ENCODE measurements at regions not wholly inside any gene's neighbourhood (a gene's known extent, or its start where the extent isn't known, plus 50 kb on each side); places are given as distances from the start of the nearest gene placed in this dataset.

DNA sequence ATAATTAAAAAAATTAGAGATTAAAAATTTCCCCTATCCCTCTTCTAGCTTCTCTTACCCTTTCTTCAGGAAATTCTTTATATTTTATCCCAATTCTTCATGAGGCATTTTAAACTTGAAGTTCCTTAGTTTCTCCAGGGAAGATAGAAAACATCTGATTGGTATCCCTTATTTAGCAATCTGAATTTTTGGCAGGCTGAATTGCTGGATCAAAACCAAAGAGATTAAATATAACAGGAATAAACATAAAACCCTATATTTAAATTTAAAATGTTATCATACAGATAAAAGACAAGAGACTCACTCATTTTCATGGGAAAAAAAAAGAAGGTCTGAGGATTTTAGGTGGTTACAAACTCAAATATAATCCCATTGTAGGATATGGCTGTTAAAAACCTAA lies 204.2 kb downstream of the CHRM3 start:
- H3K9me3 Mint-ChIP-seq, result no peaks in the 10 kb centered on the region
- peaks cover 7% of the 10 kb centered on the region for H3K4me1 Mint-ChIP-seq (ENCODE audit: low read depth)
- no peaks in the 10 kb centered on the region for H3K27me3 Mint-ChIP-seq (ENCODE audit: low read depth)
- DNase-seq (ENCODE audit: low spot score), result no peak
- no peaks in the 10 kb centered on the region for H3K36me3 Mint-ChIP-seq (ENCODE audit: low read depth)
- no peak overlapping the region for H3K27ac Mint-ChIP-seq
- no peak overlapping the region for H3K4me3 Mint-ChIP-seq

DNA sequence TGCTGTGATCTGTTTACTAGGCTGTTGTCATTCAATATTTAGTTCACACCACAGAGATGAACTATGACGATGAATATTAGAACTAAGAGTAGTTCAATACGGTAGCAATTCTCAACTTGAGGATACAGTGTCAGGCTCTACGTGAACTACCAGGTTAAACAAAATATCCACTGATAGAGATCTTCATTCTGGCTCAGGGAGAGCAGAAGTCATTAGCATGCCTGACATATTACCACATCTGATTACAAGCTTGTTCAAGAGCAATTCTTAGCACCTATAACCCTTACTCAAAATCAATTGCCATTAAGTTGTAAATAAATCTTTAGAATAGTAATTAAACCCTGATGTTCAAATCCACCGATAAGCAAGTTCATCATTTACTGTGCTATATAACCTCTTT lies 207.2 kb downstream of the CHRM3 start:
- H3K9me3 Mint-ChIP-seq, result no peaks in the 10 kb centered on the region
- H3K4me1 Mint-ChIP-seq (ENCODE audit: low read depth), result no peaks in the 10 kb centered on the region
- H3K36me3 Mint-ChIP-seq (ENCODE audit: low read depth), result no peaks in the 10 kb centered on the region
- H3K27ac Mint-ChIP-seq, result no peak overlapping the region
- H3K27me3 Mint-ChIP-seq (ENCODE audit: low read depth), result no peaks in the 10 kb centered on the region
- DNase-seq (ENCODE audit: low spot score), result no peak
- H3K4me3 Mint-ChIP-seq, result no peak overlapping the region

DNA sequence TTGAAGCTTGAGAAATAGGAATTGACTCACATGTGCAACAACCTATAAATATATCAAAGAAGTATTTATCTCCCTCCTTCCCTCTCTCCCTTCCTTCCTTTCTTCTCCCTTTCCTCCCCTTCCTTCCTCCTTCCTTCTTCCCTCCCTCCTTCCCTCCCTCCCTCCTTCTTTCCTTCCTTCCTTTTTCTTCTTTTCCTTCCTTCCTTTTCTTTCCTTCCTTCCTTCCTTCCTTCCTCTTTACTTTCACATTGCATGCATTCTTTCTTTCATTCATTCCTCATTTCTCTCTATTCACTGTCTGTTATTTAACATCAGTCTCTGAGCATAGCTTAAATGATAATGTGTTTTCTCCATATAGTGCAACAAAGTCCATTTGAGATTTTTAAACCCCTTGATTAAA lies 214.2 kb downstream of the CHRM3 start:
- Mint-ChIP-seq H3K36me3 (ENCODE audit: low read depth) (no peaks in the 10 kb centered on the region), H3K4me3 (no peak overlapping the region), H3K27me3 (ENCODE audit: low read depth) (peaks cover 2% of the 10 kb centered on the region), H3K27ac (no peak overlapping the region), H3K9me3 (no peaks in the 10 kb centered on the region), H3K4me1 (ENCODE audit: low read depth) (no peaks in the 10 kb centered on the region)
- DNase-seq (ENCODE audit: low spot score), result no peak

DNA sequence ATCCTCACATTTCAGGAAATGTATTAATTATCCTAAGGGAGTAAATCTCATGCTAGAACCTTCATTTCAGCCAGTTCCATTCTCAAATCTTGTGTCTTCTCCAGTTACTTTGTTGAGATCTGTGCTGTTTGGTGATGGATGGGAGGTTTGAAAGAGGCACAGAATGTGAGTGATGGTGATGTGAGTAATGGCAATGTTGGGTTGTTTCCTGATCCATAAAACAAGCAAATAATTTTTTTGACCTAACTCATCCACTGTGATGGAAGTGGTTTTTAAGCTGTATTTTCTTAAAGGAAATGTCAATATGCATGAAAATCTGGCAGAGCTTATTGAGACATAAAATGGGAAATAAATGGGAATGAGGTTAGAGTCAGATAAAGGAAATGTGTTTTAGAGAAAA lies 214.7 kb downstream of the CHRM3 start:
- Mint-ChIP-seq H3K27me3 (ENCODE audit: low read depth) (peaks cover 3% of the 10 kb centered on the region), H3K36me3 (ENCODE audit: low read depth) (no peaks in the 10 kb centered on the region), H3K27ac (no peak overlapping the region), H3K4me1 (ENCODE audit: low read depth) (no peaks in the 10 kb centered on the region), H3K9me3 (no peaks in the 10 kb centered on the region), H3K4me3 (no peak overlapping the region)
- DNase-seq (ENCODE audit: low spot score), result no peak

DNA sequence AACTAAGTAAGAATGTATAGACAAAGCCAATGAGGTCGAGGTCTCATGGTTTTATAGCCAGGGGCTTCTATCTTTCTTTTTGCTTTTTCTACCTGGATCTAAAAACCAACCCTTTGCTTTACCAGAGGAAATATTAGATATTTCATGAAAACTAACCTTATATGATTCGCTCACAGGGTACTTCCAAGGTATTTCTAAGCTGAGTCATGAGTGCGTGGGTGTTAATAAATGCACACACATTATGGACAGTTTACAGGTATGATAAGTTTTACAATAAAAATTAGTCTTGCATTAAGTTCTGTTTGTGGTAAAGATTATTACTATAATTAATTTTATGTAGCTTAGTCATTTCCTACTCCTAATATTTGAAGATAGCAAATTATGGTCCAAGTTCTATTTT lies 217.2 kb downstream of the CHRM3 start:
- H3K4me3 Mint-ChIP-seq, result no peak overlapping the region
- H3K4me1 Mint-ChIP-seq (ENCODE audit: low read depth), result no peaks in the 10 kb centered on the region
- H3K27me3 Mint-ChIP-seq (ENCODE audit: low read depth), result peaks cover 3% of the 10 kb centered on the region
- H3K36me3 Mint-ChIP-seq (ENCODE audit: low read depth), result no peaks in the 10 kb centered on the region
- no peak for DNase-seq (ENCODE audit: low spot score)
- no peaks in the 10 kb centered on the region for H3K9me3 Mint-ChIP-seq
- no peak overlapping the region for H3K27ac Mint-ChIP-seq

DNA sequence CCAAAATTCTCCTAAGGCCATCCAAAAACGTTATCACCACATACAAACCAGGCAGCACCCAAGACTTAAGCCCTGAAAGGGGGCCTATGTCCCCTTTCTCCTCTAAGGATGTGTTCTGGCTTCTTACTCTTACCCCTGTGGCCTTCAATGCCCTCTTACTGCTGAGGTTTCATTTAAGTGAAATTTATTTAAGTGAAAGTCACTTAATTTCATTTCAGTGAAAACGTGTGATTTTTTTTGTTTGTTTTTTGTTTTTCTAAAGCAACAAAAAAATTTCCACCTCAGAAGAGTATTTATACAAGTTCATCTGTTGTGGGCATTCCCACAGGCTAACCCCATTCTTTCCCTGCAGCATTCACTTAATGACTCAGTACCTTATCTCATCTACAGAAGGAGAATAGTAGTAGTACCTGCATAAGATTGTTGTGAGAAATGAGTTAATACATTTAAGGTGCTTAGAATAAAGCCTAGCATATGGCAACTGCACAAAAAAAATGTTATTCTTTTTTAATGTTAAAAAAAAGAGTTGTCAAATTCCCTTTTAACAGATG lies 220.6 kb downstream of the CHRM3 start:
- H3K27ac Mint-ChIP-seq, result no peak overlapping the region

DNA sequence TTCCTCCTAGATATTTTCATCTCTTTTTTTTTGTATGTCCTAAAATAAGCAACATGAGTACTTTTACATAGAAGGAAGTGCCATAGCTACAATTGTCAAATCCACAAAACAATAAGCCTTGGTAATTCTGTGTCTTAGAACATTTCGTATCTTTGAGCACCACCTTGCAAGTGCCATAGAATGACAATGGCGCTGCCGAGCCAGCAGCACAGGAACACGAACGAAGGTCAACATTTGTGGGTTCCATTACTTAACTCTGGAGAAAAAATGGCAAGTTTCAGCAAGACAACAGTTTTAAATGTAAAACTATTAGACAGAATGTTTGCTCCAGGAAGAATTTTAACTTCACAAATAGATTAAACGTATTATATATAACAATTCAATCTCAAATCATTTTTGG lies 222.1 kb downstream of the CHRM3 start:
- no peak overlapping the region for H3K27ac Mint-ChIP-seq
- H3K36me3 Mint-ChIP-seq (ENCODE audit: low read depth), result no peaks in the 10 kb centered on the region
- peaks cover 2% of the 10 kb centered on the region for H3K27me3 Mint-ChIP-seq (ENCODE audit: low read depth)
- H3K9me3 Mint-ChIP-seq, result no peaks in the 10 kb centered on the region
- H3K4me3 Mint-ChIP-seq, result no peak overlapping the region
- no peaks in the 10 kb centered on the region for H3K4me1 Mint-ChIP-seq (ENCODE audit: low read depth)
- no peak for DNase-seq (ENCODE audit: low spot score)

More for the DNA sequence above, 220.6 kb downstream of the CHRM3 start:
- Mint-ChIP-seq H3K9me3 (no peaks in the 10 kb centered on the region), H3K27me3 (ENCODE audit: low read depth) (peaks cover 2% of the 10 kb centered on the region), H3K4me1 (ENCODE audit: low read depth) (no peaks in the 10 kb centered on the region), H3K36me3 (ENCODE audit: low read depth) (no peaks in the 10 kb centered on the region), H3K4me3 (no peak overlapping the region)
- DNase-seq (ENCODE audit: low spot score), result no peak

DNA sequence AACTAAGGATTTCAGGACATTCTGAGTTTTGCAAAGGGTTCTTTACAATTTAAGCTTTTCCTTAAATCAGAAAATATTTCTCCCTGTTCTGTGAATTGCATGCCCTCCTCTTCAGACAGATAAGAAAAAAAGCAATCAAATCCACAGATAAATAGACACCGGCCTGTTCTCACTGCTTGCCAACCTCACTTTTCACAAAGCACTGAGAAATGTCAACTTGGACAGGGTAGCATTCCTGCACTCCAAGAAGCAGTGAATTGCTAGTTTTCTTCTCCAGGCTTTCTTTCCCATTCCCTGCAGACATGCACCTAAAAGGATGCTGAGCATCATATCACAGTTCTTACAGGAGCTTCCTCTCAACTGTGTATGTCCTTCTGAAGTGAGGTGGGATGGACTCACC lies 226.0 kb downstream of the CHRM3 start:
- Mint-ChIP-seq H3K4me1 (ENCODE audit: low read depth) (no peaks in the 10 kb centered on the region), H3K27ac (no peak overlapping the region), H3K9me3 (no peaks in the 10 kb centered on the region), H3K4me3 (no peak overlapping the region), H3K36me3 (ENCODE audit: low read depth) (no peaks in the 10 kb centered on the region), H3K27me3 (ENCODE audit: low read depth) (no peaks in the 10 kb centered on the region)
- no peak for DNase-seq (ENCODE audit: low spot score)

DNA sequence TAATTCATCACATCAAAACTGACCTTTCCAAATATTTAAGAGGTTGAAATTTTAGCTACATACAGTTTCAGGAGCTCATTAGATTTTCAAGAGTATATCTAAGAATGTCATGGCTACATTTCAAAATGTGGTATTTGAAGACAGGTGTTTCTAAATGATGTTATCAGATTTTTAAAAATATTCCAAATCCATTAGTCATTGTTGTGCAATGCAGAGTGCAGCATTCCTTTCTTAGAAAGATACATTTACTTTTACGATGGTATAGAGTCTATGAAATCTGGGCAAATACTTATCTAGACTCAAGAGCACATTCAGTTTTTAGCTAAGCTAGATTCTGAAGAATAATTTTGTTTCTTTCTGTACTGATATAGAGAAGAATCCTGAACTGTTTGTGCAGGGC lies 230.3 kb downstream of the CHRM3 start:
- Mint-ChIP-seq H3K27me3 (ENCODE audit: low read depth) (no peaks in the 10 kb centered on the region), H3K4me1 (ENCODE audit: low read depth) (no peaks in the 10 kb centered on the region), H3K27ac (no peak overlapping the region), H3K4me3 (no peak overlapping the region), H3K36me3 (ENCODE audit: low read depth) (no peaks in the 10 kb centered on the region), H3K9me3 (no peaks in the 10 kb centered on the region)
- DNase-seq (ENCODE audit: low spot score), result no peak

DNA sequence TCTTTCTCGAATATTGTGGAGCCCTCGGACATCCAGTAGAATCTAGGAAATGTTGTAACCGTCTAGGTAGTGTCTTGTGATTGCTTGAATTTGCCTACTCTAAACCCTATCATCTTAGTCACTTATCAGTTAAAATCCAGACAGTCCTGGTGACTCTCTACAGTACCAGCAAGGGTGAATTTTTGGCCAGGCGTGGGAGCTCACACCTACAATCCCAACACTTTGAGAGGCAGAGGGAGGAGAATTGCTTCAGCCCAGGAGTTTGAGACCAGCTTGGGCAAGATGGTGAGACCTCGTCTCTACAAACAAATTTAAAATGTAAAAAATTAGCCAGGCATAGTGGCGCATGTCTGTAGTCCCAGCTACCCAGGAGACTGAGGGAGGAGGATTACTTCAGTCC lies 230.9 kb downstream of the CHRM3 start:
- Mint-ChIP-seq H3K27ac (no peak overlapping the region), H3K9me3 (no peaks in the 10 kb centered on the region), H3K4me1 (ENCODE audit: low read depth) (no peaks in the 10 kb centered on the region), H3K4me3 (no peak overlapping the region), H3K27me3 (ENCODE audit: low read depth) (no peaks in the 10 kb centered on the region), H3K36me3 (ENCODE audit: low read depth) (no peaks in the 10 kb centered on the region)
- DNase-seq (ENCODE audit: low spot score), result no peak

DNA sequence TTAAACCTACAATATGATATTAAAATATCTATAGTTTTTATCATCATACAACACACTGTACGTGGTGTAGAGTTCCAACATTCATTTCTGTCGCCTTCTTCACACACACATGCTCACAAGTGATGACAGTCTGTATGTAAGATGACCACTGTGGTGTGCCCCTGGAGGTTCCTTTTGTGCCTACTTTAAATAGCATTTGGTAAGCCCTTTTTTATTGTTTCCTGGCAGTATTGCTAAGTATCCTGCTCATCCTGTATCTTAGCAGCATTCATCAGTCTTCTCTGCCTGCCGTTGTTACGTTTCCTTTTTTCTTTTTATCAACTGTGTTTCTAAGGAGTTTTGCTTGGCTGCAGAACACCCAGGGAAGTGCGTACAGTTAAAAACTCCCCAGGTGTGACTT lies 231.4 kb downstream of the CHRM3 start:
- Mint-ChIP-seq H3K27me3 (ENCODE audit: low read depth) (no peaks in the 10 kb centered on the region), H3K4me3 (no peak overlapping the region), H3K27ac (no peak overlapping the region), H3K9me3 (no peaks in the 10 kb centered on the region), H3K36me3 (ENCODE audit: low read depth) (no peaks in the 10 kb centered on the region), H3K4me1 (ENCODE audit: low read depth) (no peaks in the 10 kb centered on the region)
- DNase-seq (ENCODE audit: low spot score), result no peak

DNA sequence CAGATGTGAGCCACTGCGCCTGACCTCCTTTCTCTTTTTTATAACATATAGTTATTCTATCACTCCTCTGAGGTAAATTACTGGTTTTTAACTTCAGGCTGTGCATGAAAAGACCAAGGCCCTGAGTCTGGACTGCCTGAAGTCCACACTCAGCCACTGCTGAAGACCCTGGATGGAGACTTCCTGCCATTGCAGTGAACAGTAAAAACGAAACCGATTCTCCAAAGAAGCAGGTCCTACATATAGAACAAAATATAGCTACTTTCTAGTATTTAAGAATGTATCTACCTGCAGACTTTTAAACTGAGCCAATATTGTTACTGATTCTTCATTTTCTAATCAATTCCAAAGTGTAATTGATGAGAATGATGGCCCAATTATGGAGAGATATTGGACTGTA lies 232.8 kb downstream of the CHRM3 start:
- H3K27me3 Mint-ChIP-seq (ENCODE audit: low read depth), result no peaks in the 10 kb centered on the region
- no peak overlapping the region for H3K4me3 Mint-ChIP-seq
- no peak for DNase-seq (ENCODE audit: low spot score)
- H3K4me1 Mint-ChIP-seq (ENCODE audit: low read depth), result no peaks in the 10 kb centered on the region
- H3K36me3 Mint-ChIP-seq (ENCODE audit: low read depth), result no peaks in the 10 kb centered on the region
- no peaks in the 10 kb centered on the region for H3K9me3 Mint-ChIP-seq
- H3K27ac Mint-ChIP-seq, result no peak overlapping the region

DNA sequence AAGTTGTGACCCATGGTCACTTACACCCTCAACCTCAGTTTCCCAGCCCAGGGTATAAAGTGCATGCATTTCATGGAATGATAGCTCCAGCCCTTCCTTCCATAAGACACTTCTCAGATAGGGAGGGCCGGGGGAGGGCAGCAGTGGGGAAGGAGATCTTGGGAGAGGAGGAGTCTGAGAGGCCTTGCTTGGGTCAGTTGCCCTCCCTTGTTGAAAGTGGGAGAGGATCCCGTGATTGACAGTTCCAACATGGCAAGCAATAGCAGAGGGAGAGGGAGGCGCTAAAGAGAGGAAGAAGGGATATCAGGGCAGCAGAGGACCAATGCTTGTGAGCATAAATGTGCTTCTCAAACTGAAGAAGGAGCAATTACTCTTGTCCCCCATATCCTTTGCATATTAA lies 244.4 kb downstream of the CHRM3 start:
- no peaks in the 10 kb centered on the region for H3K27me3 Mint-ChIP-seq (ENCODE audit: low read depth)
- no peaks in the 10 kb centered on the region for H3K4me1 Mint-ChIP-seq (ENCODE audit: low read depth)
- no peak for DNase-seq (ENCODE audit: low spot score)
- no peaks in the 10 kb centered on the region for H3K36me3 Mint-ChIP-seq (ENCODE audit: low read depth)
- no peaks in the 10 kb centered on the region for H3K9me3 Mint-ChIP-seq
- no peak overlapping the region for H3K27ac Mint-ChIP-seq
- H3K4me3 Mint-ChIP-seq, result no peak overlapping the region

DNA sequence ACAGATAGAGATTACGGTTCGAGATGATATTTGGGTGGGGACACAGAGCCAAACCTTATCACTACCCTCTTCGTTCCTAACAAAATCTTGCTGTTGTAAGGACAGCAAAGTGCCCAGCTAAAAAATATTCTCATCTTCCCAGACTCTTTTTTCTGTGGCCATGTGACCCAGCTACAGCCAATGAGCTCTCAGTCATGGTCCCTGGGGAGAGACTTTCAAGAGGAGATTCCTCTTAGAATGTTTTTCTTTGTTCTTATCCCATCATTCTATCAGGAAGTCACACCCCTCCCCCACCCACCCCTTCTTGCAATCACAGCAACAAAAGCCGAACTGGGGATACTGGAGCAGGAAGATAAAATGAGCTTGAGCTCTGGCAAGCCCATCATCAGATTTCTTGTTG lies 247.1 kb downstream of the CHRM3 start:
- Mint-ChIP-seq H3K27ac (no peak overlapping the region), H3K4me3 (no peak overlapping the region), H3K36me3 (ENCODE audit: low read depth) (no peaks in the 10 kb centered on the region), H3K4me1 (ENCODE audit: low read depth) (no peaks in the 10 kb centered on the region), H3K27me3 (ENCODE audit: low read depth) (no peaks in the 10 kb centered on the region), H3K9me3 (no peaks in the 10 kb centered on the region)
- no peak for DNase-seq (ENCODE audit: low spot score)

DNA sequence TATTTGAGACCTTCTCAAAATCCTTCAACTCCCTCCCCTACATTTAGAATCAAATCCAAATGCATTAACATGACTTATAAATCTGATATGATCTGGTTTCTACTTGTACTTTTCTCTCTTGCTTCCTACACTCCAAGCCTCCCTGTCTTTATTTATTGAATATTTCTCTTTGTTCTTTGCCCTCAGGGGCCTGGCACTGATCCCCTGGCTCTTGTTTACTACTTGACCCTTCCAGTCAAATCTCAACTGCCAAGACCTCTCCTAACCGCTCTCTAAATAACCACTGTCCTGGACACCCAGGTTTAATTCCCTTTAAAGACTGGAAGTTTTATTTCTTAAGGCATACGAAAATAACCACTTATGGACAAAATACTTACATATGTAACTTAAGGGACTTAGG lies 248.9 kb downstream of the CHRM3 start:
- DNase-seq (ENCODE audit: low spot score), result no peak
- Mint-ChIP-seq H3K36me3 (ENCODE audit: low read depth) (no peaks in the 10 kb centered on the region), H3K4me1 (ENCODE audit: low read depth) (no peaks in the 10 kb centered on the region), H3K27ac (no peak overlapping the region), H3K27me3 (ENCODE audit: low read depth) (no peaks in the 10 kb centered on the region), H3K4me3 (no peak overlapping the region), H3K9me3 (no peaks in the 10 kb centered on the region)

Measured in T-helper 2 cell treated with Interferon-gamma antibody and Interleukin-4, amounts not matched to agents 5 μg/mL and 100 μg/mL, for 36 hours (primary cell).